Kidney epithelial cell (primary cell): ENCODE measurements at regions not wholly inside any gene's neighbourhood (a gene's known extent, or its start where the extent isn't known, plus 50 kb on each side); places are given as distances from the start of the nearest gene placed in this dataset.

ENCODE experiments used
- DNase-seq: peaks from one replicate; pipeline ENCODE4 v3.0.0-alpha.2; 2010; ENCODE audit warnings: low read depth
- H3K27me3 ChIP-seq: 2 replicates; pipeline ENCODE4 v1.6.0; 2011; ENCODE audit warnings: low read length; ENCODE audit not compliant: control insufficient read depth, insufficient read depth
- H3K36me3 ChIP-seq: 2 replicates; pipeline ENCODE4 v1.5.1; 2011; ENCODE audit warnings: low read length; ENCODE audit not compliant: control insufficient read depth, insufficient read depth
- H3K4me3 ChIP-seq: 2 replicates; pipeline ENCODE4 v1.5.1; 2011; ENCODE audit warnings: low read depth, mild to moderate bottlenecking, control low read depth, low read length
- TF ChIP-seq, protein P1 (sequence below): IDR thresholded peaks from 2 replicates; pipeline ENCODE4 v1.5.1; 2011; ENCODE audit warnings: mild to moderate bottlenecking, moderate library complexity, low read length, control low read depth, inconsistent platforms; ENCODE audit not compliant: insufficient read depth, poor library complexity, severe bottlenecking

DNA sequence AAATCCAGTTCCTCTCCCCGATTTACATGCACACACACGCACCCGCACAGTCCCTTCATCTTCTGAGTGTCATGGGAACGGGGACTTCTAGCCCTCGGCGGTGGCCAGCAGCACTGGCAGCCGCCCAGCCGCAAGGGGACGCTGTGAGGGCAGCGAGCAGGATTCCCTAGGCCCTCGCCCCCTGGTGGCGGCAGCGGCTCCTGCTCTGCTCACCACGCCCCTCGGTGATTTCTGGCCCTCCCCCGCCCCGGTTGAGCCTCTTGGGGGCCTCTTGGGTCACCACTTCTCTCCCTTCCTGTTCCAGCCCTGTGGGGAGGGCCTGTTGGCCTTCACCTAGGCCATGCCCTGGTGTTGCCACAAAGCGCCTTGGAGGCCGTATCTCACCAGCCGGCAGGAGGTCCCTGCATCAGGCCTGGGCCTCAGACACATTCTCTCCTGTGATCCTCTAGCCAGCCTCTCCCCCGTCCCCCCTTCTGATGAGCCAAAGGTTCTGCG lies 75.2 kb upstream of the KSR1 start:
- H3K27me3 ChIP-seq = no peaks in the 10 kb centered on the region
- DNase-seq = no peak
- no peaks in the 10 kb centered on the region for H3K36me3 ChIP-seq
- TF ChIP-seq, protein P1, sequence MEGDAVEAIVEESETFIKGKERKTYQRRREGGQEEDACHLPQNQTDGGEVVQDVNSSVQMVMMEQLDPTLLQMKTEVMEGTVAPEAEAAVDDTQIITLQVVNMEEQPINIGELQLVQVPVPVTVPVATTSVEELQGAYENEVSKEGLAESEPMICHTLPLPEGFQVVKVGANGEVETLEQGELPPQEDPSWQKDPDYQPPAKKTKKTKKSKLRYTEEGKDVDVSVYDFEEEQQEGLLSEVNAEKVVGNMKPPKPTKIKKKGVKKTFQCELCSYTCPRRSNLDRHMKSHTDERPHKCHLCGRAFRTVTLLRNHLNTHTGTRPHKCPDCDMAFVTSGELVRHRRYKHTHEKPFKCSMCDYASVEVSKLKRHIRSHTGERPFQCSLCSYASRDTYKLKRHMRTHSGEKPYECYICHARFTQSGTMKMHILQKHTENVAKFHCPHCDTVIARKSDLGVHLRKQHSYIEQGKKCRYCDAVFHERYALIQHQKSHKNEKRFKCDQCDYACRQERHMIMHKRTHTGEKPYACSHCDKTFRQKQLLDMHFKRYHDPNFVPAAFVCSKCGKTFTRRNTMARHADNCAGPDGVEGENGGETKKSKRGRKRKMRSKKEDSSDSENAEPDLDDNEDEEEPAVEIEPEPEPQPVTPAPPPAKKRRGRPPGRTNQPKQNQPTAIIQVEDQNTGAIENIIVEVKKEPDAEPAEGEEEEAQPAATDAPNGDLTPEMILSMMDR = peak; percentile 96
- H3K4me3 ChIP-seq = no peak overlapping the region

DNA sequence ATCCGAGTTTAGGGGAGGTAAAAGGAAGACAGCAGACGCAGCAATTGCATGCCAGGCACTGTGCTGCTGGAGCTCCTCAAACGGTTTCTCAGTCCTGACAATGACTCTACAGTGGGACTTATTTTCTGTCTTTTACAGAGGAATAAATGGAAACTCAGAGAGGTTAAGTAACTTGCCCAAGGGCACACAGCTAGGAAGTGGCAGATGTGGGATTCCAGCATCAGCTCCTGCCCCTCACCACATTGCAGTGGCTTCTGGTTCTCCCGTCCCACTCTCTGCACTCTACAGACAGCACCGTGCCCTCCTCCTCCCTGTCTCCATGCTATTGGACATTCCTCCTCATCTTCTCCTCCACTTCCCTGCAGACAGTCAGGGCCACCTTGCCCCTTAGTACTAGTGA lies 74.2 kb upstream of the KSR1 start:
- H3K27me3 ChIP-seq = no peaks in the 10 kb centered on the region
- no peak for DNase-seq
- no peak overlapping the region for H3K4me3 ChIP-seq
- TF ChIP-seq, protein P1 = no peak
- H3K36me3 ChIP-seq = no peaks in the 10 kb centered on the region

DNA sequence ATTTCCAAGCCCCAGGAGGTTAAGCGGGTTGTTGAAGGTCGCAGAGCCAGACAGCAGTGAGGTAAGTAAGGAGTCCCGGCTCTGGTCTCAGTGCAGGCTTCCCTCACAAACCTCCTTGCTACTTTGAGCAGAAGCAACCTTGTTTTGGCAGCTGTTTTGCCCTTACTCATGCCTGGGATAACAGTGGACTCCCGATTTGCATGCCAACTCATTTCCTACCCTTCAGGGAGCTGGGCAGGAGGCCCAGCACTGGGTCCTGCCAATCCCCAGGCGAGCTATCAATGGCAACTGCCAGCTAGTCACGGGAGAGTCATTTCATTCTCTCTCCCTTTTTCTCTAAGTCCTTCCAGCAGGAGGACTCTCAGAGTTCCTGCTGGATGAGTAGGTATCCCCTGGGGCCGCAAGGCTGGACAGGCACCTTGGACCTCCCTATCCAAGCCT lies 72.0 kb upstream of the KSR1 start:
- H3K36me3 ChIP-seq = no peaks in the 10 kb centered on the region
- peak; percentile 90 for DNase-seq
- TF ChIP-seq, protein P1 = no peak

DNA sequence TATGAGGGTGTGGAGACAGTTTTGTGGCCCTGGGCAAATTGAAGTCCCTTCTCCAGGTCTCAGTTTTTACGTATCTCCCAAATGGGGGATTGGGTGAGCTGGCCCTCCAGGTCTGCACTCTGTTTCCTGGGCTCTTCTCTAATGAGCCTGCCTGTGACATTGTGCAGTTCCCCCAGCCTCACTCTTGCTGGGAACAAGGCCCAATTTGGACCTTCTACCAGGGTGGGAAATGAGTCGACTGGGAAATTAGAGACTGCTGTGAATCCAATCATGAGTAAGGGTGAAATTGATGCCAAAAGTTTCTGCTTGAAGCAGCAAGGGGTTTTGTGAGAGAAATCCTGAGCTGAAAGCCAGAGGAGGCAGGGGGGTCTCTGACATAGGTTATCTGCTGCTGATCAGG lies 71.5 kb upstream of the KSR1 start:
- DNase-seq = no peak
- Histone ChIP-seq H3K4me3 (no peak overlapping the region), H3K36me3 (no peaks in the 10 kb centered on the region), H3K27me3 (no peaks in the 10 kb centered on the region)
- TF ChIP-seq, protein P1 = no peak

More for the DNA sequence above, 72.0 kb upstream of the KSR1 start:
- Histone ChIP-seq H3K4me3 (no peak overlapping the region), H3K27me3 (no peaks in the 10 kb centered on the region)

DNA sequence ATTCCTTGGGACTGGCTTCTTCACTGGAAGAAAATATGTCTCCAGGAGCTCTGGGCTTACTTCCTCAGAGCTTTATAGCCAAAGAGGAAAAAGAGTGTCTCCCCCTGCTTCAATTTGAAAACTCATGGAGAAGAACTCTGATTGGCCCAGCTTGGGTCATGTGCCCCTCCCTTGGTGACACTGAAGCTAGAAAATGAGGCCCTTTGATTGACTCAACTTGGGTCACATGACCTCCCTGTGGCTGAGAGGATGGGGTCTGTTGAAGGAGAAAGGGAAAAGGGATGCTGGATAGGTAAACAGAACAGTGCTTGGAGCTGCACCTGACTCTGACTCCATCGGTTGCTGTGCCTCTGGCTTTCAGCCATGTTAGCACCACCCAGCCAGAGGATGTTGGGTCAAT lies 70.6 kb upstream of the KSR1 start:
- DNase-seq = no peak
- Histone ChIP-seq H3K27me3 (no peaks in the 10 kb centered on the region), H3K4me3 (no peak overlapping the region), H3K36me3 (no peaks in the 10 kb centered on the region)
- TF ChIP-seq, protein P1 = no peak

DNA sequence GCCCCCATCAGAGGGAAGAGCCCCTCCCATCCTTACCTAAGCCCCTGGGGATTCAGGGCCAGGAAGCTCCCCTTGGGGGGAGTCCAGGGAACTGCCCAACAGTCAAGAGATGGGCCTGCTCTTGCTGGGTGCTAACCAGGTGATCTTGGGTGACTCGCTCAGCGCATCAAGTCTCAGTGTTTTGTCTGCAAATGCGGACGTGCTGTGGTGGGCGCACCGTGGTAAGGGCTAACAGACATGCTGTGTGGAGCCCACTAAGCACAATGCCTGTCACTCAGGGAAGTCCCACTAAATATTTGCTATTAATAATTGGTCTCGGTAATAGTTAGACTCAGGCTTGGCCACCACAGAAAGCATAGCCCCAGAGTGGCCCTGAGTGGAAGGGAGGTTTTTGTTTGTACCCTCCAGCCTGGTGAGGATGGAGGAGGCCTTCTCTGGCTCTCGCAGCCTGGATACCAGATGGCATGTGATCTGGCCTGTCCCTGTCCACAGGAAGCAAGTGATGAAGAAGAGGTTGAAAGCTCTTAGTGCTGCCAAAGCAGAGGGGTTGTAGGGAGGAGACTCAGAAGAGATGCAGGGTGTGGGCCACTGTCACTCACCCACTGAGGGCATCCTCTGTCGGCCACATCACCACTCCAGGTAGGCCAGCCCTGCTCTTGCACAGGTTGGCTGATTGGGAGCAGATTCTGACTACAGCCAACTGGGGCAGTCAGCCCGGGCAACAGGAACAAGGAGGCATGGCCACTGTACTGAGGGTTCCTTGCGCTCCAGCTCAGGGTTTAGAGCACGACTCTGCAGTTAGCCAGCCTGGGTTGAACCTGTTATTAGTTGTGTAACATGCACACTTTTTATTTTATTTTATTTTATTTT lies 69.8 kb upstream of the KSR1 start:
- no peak for DNase-seq
- no peaks in the 10 kb centered on the region for H3K36me3 ChIP-seq
- TF ChIP-seq, protein P1 = no peak
- no peaks in the 10 kb centered on the region for H3K27me3 ChIP-seq
- H3K4me3 ChIP-seq = no peak overlapping the region
